Activated T-cell treated with anti-CD3 and anti-CD28 coated beads for 4 hours (primary cell): ENCODE measurements at regions not wholly inside any gene's neighbourhood (a gene's known extent, or its start where the extent isn't known, plus 50 kb on each side); places are given as distances from the start of the nearest gene placed in this dataset.
"Not testable (repeated sequence)": the region's sequence is repeated elsewhere in the genome, so short reads cannot be mapped to it uniquely, and the experiment has no call there.

Source experiments
- DNase-seq: peaks from one replicate; pipeline ENCODE4 v3.0.0-alpha.2; 2020

GRCh38 chr14:30162066-30162465 is 234.4 kb upstream of the PRKD1 start:
- no peak for DNase-seq

GRCh38 chr14:30165255-30165654 is 237.6 kb upstream of the PRKD1 start:
- DNase-seq: no peak

GRCh38 chr14:30177781-30178180 is 250.1 kb upstream of the PRKD1 start:
- DNase-seq: no peak

- no peak for DNase-seq
Measured at GRCh38 chr14:30179381-30180130, 251.9 kb upstream of the PRKD1 start.

DNA sequence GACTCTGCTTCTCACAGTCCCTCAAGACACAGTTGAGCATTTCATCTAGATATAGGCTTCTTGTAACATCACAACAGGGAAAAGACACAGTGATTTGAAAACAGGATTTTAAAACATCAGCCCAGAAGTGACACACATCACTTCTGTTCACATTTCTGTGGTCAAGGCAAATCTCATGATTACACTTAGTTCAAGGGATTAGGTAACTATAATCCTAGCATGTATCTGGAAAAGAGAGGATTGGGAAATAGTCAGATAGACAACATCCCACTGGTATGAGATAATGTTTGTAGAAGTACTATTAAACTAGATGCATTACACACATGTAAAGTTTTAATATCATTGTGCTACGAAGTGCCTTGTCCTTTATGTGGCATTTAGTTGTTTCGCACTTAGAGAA is 252.6 kb upstream of the PRKD1 start:
- no peak for DNase-seq

DNA sequence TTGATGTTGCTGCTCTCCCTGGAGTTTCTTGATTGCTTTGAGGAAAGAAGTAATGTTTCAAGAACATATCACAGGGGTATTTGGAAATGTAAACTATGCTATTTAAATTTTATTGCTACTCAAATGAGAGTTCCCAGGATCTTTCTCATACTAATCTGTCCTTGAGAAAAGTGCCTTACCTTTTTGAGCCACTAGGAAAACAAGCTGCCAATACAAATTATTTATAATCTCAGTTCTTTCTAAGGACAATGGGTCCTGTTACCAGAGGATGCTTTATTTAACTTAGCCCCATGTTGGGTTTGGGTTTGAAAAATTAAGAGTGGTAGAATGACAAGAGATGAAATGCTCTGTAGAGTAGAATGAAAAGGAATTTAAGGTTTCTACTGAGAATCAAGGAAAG is 258.2 kb upstream of the PRKD1 start:
- no peak for DNase-seq

DNA sequence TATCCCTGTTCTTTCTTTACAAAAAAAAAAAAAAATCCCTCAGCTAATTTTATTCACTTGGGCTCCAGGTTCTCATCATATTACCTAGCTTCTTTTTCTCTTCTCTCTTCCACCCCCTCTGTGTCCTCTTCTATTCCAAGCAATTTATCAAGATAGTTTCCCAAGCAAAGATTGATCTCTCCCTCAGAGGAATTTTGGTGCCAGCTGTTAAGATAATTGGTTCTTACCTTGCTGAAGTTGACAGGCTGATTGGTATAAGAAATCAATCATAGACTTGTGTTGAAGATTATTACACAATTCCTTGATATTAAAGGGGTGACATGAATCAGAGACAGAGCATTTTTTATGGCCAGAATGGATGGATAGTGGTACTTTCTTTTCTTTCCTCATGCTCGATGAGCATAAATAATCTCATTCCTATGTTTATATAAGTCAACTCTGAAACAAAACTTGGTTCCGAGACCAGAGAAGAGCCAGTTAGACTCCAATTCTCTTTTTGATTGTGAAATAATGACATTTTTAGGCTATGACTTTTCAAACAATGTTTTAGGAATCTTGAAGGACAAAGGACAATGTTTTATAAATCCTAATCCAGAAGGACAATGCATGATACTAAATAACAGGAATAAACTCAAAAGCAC is 264.1 kb upstream of the PRKD1 start:
- no peak for DNase-seq

DNA sequence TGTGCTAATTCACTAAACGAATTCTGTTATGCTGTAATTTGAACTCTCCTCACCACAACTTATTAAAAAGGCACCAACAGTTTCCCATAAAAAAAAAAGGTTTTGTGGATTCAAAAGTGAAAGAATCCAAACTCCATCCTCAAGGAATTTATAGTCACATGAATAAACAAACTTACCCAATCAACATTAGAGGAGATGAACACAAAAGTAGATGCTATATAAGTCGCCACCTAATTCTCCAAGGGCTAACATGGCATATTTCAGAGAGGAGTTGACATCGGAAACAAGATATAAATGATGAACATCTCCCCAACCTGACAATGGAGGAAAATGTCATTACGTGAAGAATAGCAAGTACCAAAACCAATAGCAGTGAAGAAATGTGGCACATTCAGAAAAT is 265.5 kb upstream of the PRKD1 start:
- no peak for DNase-seq

DNA sequence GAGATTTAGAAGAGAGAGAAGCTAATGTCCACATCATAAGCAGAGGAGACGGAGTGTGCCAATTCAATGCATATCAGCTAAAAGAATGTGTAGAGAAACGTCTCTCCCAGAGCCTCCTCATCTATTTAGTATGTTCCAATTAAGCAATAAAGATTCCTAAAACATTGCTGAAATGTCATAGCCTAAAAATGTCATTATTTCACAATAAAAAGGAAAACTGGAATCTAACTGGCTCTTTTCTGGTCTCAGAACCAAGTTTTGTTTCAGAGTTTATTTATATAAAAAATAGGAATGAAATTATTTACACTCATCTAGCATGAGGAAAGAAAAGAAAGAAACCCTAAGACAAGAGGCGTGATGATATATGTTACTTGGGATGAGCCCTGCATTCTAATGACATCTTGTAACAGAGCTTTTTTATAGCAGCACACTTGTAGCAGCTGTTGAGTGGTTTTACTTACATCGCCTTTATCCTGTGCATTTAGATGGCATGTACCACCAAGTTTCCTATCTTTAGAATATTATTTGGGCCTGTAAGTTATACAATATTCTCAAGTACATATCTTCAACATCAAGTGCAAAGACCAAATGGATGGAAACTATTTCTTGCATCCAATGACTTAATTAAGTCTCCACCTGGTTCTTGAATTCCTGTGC is 266.3 kb upstream of the PRKD1 start:
- DNase-seq: no peak

DNA sequence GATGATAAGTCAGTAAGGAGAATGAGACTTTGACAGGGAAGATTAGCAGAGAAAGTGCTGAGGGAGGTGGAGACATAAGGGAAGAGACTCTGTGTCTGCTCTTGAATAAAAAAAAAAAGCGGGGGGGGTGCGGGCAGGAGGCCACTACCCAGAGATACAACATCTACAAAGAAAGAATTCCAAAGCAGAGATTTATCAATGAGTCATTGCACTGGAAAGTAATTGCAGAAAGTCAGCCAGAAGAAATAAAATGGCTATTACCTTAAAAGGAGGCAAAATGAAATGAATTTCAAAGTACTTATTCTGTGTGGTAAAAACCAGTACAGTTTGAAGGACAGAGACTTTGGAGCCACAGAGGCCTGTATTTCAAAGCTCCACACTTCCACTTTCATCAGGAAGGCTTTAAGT is 267.1 kb upstream of the PRKD1 start:
- no peak for DNase-seq

GRCh38 chr14:30195941-30196340 is 268.3 kb upstream of the PRKD1 start:
- no peak for DNase-seq

DNA sequence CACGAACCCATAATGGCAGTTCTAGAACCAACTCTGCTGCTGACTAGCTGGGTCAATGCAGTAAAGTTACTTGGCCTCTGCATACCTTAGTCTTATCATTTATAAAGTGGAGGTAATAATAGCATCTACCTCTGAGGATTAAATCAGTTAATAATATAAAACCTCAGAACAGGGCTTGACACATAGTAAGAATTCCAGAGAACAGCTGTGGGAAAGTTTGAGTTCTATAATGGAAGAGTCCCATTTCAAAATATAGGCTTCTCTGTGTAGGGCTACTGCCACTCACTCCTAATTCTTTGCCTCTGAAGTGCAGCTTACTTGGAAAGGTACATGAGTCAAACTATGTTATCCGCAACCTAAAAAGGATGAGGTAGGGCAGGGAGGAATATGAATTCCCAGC is 269.2 kb upstream of the PRKD1 start:
- no peak for DNase-seq

DNA sequence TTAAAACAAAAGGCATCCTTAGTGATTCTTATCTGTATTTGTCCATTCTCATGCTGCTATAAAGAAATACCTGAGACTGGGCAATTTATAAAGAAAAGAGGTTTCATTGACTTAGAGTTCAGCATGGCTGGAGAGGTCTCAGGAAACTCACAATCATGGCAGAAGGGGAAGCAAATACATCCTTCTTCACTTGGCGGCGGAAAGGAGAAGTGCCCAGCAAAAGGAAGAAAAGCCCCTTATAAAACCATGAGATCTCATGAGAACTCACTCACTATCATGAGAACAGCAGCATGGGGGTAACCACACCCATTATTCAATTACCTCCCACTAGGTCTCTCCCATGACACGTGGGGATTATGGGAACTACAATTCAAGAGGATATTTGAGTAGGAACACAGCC is 271.1 kb upstream of the PRKD1 start:
- DNase-seq: not testable (repeated sequence)

GRCh38 chr14:30204431-30204980 is 276.9 kb upstream of the PRKD1 start:
- DNase-seq: no peak

DNA sequence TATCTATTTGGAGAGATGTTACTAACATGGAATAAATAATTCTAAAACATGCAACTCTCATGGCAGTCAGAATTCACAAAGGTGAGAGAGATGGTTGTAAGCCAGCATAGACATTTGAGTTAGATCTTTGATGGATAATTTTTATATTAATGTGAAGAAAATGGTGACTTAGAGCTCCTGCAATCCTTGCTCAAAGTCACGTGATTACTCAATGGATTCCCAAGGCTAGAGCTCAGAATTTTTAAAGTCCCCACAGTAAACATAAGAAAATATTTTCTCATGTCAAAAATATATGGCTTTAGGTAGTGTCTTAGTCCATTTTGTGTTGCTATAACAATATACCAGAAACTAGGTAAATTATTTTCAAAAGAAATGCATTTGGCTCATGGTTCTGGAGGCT is 281.5 kb upstream of the PRKD1 start:
- no peak for DNase-seq

DNA sequence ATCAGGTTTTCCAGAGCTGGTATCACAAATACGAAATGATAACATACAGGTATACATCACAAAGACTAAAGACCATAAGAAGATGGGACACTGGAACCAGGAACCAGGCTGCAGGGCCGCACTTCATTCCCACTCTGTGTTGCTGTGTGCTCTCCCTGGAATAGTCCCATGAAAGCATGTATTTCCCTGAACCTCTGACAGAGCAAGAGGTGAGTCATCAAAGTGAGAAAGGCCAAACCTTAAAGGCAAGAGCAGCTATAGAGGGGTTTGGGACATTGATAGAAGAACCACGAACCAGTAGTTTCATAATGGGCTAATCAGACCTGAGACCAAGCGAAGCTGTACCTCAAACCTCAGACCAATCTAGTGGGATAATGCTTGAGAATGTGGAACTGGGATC is 283.0 kb upstream of the PRKD1 start:
- no peak for DNase-seq

DNA sequence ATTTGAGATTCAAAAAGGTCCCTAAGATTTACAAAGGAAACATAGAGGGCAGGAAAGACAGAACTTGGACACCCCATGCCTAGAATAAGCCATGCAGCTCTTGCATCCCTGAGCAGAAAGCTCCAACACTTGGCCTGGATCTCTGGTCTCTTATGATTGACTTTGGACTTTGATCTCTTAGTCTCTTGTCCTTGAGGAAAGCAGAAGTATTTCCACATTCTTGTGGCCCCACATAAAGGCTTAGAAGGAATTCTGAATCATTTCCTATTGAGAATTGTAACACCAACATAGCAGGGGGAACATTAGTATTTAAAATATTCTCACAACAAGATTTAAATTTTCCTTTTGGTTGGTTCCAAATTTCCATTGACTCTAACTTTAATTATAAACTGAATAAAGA is 283.7 kb upstream of the PRKD1 start:
- no peak for DNase-seq

DNA sequence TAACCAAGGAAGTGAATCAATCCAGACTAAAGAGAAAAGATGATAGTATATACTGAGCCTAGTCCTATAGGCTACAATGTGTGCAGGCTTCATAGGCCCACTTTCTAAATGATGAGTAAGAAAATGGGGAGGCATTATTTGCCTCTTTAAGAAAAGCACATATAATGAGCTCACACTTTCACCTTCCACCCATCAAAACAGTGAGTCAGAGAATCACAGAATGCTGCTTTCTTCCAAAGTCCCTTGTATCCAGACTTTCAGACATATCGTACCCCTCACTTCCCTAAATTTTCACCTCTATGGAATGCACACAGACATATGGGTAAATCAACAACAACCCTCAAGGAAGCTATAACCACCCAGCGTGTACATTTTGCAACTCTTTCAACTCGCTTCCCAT is 286.4 kb upstream of the PRKD1 start:
- no peak for DNase-seq

DNA sequence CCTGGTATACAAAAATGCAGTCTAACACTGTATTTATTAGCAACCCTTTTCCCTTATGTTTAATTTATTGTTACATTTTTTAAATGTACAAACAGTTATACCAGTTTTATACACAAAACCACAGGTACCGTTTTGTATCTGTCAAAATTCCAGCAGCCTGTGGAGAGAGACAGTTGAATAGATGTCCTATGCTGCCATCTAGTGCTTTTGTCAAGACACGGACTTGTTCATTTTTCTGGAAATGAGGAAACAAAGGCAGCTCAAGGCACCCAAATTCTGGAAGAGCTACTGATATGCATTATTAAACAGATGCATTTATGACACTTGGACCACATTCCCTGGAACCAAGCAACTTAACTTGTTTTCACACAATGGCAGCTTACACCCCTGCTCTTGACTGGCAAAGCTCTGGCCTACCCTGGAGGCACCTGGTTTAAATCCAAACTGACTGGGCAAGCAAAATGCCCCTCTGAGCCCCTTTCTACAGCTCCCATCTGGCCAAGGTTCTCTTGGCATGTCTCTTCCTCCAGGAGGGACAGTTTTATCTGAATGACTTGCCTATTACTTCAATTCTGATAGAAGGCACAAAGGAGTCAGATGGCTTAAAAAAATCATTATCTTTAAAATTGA is 286.9 kb upstream of the PRKD1 start:
- DNase-seq: no peak

DNA sequence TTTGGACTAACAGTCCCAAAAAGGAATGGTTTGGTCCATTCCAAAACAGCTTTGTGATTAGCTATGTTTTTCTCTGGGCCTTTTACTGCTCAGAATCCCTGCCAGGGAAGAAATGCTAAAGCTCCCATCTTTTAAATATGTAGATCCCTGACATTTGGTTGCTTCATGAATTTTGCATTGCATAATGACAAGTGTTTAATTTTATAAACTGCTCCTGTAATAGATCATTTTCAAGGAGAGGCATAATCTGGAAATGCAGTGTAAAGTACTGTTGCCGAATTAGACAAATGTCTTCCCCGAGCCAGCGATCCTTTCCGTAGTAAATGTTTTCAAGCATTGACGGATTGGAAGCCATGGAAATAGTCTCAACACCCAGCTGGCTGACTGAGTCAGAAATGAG is 291.3 kb upstream of the PRKD1 start:
- DNase-seq: no peak

GRCh38 chr14:30221546-30221945 is 293.9 kb upstream of the PRKD1 start:
- no peak for DNase-seq

DNA sequence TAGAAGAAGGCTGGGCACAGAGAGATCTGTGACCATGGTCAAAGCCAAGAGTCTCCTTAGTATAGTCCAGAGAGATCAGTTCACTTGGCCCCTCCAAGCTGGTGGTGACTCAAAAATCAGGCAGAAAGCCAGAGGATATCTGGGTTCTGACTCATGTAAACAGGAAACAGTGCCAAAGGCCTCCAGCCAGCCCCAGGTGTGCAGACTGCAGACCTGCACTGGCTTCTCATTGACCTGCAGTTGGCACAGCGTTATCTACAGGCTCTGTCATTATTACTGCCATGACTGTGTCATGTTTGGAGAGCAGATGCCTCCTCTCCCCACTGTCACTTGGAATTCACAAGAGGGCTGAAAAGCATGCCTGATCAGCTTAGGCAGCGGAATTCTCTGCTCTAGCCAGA is 295.7 kb upstream of the PRKD1 start:
- DNase-seq: no peak

- no peak for DNase-seq
Measured at GRCh38 chr14:30223966-30224365, 296.3 kb upstream of the PRKD1 start.

GRCh38 chr14:30225176-30225575 is 297.5 kb upstream of the PRKD1 start:
- DNase-seq: no peak
